ENCODE measurements at regions not wholly inside any gene's neighbourhood (a gene's known extent, or its start where the extent isn't known, plus 50 kb on each side); places are given as distances from the start of the nearest gene placed in this dataset.
A peak's percentile ranks its signal among the peaks of the same experiment; 100 is the strongest.
"Not testable (repeated sequence)": the region's sequence is repeated elsewhere in the genome, so short reads cannot be mapped to it uniquely, and the experiment has no call there.

DNA sequence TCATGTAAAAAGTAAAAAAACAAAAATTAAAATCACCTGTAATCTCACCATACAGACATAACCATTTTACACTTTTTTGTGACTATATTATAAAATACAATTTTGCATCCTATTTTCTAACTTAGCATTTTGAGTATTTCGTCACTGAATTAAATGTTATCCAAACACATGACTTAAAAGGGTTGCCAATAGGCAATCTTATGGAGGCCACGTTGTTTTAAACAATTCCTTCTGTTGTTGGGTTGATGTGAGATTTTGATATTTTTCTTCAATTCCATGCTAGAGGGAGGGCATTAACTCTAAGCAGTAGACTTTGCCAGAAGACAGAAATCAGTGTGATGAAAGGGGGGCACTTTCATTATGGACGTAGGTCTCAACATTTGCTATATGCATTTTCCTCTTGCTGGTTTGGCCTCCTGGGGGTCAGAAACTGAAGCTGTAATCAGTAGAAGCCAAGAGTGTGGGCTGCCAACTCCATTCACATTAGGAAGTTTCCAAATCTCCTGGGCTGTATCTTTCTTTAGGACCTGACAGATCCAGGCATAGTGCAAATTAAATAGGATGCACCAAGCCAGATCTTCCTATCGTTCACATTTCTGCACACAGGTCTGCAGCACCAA is 614.2 kb upstream of the CLINT1 start:
- no peak for DNase-seq

DNA sequence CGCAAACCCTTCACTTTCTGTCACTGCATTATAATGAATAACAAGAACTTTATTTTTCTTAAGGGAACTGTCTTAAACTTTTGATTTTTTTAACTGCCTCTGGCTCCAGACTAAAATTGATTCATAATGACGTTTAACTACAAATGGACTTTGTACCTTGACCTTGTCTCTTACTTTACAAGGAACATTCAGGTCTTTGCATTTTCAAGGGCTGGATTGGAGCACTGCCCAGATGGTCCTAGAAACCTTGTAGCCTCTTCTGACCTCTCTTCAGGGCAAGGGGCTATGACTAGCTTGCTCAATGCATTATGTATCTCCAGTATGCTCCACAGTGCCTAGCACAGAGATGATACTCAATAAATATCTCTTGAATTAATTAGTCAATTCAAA is 612.6 kb upstream of the CLINT1 start:
- DNase-seq, result no peak

DNA sequence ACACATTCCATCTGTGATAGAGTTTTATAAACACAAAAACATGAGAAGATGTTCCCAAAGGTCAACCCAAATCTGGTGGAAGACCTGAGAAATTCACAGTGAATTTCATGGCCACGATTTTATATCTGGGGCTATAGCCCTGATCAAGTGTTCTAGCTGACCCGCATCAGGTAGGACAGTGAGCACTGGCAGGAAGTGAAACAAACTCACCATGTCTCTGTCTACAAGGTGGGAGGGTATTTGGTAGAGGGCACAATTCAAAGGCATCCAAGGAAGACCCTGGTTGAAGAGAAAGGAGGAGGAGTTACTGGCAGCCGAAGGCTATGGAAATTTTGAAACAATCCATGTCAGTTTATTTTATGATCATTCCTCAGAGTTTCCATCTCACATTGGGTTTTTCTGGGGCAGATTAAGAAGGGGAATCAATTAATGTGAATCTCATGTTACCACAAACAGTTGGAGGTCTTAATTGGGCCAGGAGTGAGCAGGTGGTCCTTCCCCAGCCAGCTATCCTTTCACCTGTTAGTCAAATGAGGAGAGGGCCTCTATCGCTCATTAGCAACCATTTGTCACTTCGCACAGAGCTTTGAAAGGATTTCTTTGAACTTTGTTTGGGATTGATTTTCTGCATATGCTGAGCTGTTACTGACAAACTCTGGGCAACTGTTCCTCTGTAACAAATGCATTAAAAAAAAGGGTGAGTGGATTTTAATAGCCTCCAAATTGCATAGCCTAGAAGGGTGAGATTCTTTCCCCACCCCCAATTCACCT is 612.0 kb upstream of the CLINT1 start:
- DNase-seq, result no peak

DNA sequence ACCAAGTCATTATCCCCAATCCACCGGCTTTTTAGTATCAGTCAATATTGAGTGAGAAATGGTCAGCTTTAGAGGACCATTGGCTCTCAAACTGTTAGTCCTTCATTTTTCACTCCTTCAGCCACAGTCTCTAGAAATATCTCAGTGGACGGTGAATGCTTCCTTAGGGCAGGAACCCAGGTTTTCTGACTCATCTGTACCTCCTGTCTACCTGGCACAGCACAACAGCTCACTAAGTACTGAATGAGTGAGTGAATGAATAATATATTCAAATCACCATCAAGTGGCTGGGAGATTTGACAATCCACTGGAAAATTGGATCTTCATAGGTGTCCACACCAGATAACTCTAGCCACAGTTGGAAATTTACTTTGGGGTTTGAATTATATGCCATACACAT is 609.5 kb upstream of the CLINT1 start:
- no peak for DNase-seq

DNA sequence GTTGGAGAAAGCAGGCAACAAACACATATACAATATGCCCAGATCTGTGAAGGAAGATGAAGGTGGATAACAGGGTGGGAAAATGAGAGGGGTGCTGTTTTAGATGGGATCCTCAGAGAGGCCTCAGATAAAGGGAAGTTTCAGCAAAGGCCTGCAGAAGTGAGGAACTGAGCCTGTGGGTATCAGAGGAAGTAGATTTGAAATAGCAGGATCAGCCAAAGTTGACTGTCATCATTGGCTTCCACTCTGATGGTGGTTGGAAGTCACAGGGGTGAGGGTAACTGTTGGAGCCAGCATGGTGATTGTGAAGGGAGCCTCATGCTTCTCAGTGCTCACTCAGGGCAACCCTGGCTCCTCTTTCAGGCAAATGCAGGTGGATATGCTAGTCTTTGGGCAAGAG is 607.2 kb upstream of the CLINT1 start:
- DNase-seq, result no peak

DNA sequence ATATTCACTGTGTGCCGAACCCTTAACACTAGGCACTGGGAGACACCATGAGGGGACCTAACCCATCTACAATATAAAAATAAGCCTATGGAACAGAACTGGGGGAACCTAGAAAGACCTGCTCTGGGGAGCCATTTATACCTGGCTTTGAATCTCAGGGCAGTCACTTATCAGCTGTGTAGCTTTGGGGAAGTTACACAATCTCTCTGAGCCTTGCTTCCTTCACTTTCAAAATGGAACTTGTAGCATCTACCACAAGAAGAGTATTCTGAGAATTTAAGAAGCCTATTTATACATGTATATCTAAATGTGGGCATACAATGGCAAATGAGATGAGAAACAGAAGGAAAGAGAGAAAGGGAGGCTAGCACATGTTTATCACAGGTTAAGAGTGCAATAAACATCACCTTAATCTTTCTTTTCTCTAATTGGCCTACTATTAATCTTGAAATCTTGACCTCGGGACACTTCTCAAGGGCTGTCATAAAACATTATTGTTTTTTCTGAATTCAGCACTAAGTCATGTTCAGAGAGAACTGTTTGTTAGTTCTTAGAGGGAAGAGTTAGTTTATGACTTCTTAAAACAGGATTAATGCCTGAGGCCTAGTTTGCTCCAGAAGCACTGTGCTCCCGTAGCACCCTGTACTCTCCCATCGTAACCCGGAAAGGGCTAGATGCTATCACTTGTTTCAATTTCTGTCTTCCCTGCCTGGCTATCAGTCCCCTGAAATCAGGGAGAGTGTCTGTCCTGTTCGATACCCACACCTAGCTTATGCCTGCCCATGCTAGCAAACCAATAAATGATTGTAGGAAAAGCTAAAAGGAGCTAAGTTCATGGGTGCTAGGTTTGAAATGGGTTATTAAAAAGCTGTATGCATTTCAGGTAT is 606.4 kb upstream of the CLINT1 start:
- no peak for DNase-seq

GRCh38 chr5:158464383-158464782 is 605.4 kb upstream of the CLINT1 start:
- DNase-seq, result no peak

DNA sequence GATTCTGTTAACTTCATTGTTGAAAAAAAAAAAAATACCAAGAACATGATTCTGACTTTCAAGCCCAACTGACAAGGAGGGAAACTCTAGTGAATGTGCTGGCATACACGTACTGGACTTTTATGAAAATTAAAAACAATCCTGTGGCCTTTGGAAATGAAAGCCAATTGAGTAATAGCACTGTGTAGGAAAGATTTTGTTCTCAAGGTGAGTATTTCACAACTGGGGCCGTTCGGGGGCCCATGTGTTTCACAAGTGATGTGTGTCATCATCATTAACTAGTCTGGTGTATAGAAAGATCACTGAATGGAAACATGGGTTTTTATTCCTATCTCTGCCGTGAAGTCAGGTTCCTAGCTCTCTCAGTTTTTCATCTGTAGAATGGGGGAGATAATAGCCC is 605.0 kb upstream of the CLINT1 start:
- DNase-seq, result peak; percentile 25

DNA sequence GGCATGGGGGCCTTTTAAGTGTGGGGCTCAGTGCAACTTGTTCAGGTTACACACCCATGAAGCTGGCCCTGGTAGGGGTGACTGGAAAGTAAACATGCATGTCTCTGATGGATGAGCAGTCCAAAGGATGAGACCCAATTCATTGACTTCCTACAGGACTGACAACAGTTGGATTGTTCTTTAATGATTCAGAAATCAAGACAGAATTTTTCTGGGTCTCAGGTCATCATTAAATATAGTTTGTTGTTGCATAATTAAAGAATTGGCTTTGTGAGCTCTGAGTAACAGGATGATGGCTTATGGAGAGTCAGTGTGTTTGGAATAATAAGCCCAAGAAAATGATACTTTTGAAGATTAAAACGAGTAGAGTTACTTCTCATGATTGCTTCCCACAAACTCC is 604.2 kb upstream of the CLINT1 start:
- DNase-seq, result no peak

- DNase-seq, result no peak
These were observed 603.6 kb upstream of the CLINT1 start for GRCh38 chr5:158462349-158463114.

- no peak for DNase-seq
These were observed 602.4 kb upstream of the CLINT1 start for GRCh38 chr5:158461240-158461854.

DNA sequence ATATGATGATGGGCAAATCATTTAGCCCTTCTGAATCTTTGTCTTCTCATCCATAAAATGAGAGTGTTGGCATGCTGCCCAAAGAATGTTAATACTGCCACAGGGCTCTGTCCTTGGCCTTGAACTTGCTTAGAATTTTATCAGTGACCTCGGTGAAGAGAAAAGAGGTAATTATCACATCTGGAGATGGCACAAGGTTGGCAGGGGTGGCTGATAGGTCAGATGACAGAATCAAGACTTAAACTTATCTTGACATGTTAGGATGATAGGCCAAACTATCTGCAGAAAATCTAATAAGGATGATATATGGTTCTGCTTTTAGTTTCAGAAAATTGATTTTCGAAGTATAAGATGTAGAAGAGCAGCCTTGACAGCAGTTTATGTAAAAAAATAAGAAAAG is 599.1 kb upstream of the CLINT1 start:
- no peak for DNase-seq

DNA sequence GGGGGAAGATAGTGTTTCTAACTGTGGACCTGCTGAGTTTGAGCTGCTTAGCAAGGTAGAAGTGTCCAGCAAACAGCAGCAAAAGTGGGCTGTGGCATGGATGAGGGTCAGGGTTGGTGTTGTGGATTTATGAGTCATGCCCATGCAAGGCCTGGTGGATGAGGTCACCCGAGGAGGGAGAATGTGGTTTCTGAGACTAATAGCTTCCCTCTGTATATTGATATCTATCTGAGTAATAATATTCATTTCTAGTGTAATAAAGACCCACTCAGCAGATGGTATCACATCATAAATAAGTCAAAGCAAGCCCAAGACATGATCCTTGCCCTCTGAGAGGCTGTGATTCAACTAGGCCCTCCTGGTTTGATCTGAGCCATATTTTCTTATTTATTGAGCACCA is 597.8 kb upstream of the CLINT1 start:
- DNase-seq, result no peak

- no peak for DNase-seq
These were observed 597.3 kb upstream of the CLINT1 start for GRCh38 chr5:158456241-158456640.

- no peak for DNase-seq
These were observed 593.2 kb upstream of the CLINT1 start for GRCh38 chr5:158451993-158452672.

GRCh38 chr5:158451203-158451992 is 592.5 kb upstream of the CLINT1 start:
- DNase-seq, result no peak

- no peak for DNase-seq
These were observed 591.8 kb upstream of the CLINT1 start for GRCh38 chr5:158450751-158451171.

DNA sequence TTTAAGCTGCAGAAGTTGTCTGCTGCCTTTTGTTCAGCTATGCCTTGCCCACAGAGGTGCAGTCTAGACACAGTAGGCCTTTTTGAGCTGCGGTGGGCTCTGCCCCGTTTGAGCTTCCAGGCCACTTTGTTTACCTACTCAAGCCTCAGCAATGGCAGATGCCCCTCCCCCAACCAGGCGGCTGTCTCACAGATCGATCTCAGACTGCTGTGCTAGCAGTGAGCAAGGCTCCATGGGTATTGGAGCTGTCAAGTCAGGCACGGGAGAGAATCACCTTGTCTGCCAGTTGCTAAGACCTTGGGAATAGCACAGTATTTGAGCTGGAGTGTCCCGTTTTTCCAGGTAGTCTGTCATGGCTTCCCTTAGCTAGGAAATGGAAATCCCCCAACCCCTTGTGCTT is 587.8 kb upstream of the CLINT1 start:
- not testable (repeated sequence) for DNase-seq

GRCh38 chr5:158439204-158439603 is 580.3 kb upstream of the CLINT1 start:
- DNase-seq, result not testable (repeated sequence)

DNA sequence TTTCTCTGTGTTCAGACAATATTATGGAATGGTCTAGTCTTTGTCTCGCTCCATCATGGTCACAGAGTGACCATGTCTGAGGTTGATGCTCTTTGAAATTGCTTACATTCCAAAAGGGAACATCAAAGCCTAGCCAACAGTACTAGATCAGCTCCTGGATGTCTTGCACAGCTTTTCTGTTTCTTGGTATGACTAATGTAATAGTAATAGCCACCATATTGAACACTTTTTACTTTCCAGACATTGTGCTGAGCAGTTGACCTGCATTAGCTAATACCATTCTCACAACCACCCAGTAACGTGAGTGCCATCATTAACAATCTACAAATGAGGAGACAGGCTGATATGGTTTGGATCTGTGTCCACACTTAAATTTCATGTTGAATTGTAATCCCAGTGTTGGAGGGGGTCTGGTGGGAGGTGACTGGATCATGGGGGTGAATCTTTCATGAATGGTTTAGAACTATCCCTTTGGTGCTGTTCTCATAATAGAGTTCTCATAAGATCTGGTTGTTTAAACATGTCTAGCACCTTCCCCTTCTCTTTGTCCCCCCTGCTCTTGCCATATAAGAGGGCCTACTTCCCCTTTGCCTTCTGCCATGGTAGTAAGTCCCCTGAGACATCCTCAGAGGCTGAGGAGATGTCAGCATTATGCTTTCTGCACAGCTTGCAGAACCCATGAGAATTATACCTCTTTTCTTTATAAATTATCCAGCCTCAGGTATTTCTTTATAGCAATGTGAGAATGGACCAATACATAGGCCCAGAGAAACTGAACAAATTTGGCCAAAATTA is 577.5 kb upstream of the CLINT1 start:
- DNase-seq, result no peak

All from stimulated activated CD8-positive, alpha-beta memory T cell treated with anti-CD3 and anti-CD28 coated beads, Interleukin-4, amount 100 ng/mL, for 48 hours (primary cell).